ENCODE measurements at regions not wholly inside any gene's neighbourhood (a gene's known extent, or its start where the extent isn't known, plus 50 kb on each side); places are given as distances from the start of the nearest gene placed in this dataset.

DNA sequence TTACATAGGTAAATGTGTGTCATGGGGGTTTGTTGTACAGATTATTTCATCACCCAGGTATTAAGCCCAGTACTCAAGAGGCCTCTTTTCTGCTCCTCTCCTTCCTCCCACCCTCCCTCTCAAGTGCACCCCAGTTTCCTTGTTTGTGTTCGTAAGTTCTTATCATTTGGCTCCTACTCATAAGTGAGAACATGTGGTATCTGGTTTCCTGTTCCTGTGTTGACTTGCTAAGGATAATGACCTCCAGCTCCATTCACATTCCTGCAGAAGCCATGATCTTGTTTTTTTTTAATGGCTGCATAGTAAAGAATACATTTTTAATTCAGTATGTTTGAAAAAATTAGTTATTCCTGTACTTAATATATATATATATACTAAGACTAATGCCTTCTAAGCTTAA is 107.7 kb downstream of the CLDN17 start:
- TF ChIP-seq JUND (IDR thresholded peaks at IDR 0.05; ENCODE audit: low read depth, low read length) (no peak), BCL11A (IDR thresholded peaks at IDR 0.05; ENCODE audit: low read depth, low read length) (no peak), POLR2A (IDR thresholded peaks at IDR 0.05; ENCODE audit: low read depth, low read length) (no peak), EP300 (IDR thresholded peaks at IDR 0.05; ENCODE audit: borderline replicate concordance in 1 of 2, control insufficient read depth in 1 of 2, low read depth in 2 of 2, low read length in 2 of 2) (no peak), JUNB (IDR thresholded peaks at IDR 0.05) (no peak), TBL1XR1 (IDR thresholded peaks at IDR 0.05; ENCODE audit: low read depth, low read length) (no peak), SRF (IDR thresholded peaks at IDR 0.05; ENCODE audit: low read depth in 2 of 2, low read length in 2 of 2) (no peak), KAT2A (conservative IDR thresholded peaks at IDR 0.05; ENCODE audit: control insufficient read depth, low read depth, low read length) (no peak), NFYB (IDR thresholded peaks at IDR 0.05; ENCODE audit: insufficient read depth, low read depth, low read length) (no peak)
- TF ChIP-seq, protein P1, sequence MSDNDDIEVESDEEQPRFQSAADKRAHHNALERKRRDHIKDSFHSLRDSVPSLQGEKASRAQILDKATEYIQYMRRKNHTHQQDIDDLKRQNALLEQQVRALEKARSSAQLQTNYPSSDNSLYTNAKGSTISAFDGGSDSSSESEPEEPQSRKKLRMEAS (IDR thresholded peaks at IDR 0.05; ENCODE audit: low read depth, low read length): no peak
- TF ChIP-seq, protein P2, sequence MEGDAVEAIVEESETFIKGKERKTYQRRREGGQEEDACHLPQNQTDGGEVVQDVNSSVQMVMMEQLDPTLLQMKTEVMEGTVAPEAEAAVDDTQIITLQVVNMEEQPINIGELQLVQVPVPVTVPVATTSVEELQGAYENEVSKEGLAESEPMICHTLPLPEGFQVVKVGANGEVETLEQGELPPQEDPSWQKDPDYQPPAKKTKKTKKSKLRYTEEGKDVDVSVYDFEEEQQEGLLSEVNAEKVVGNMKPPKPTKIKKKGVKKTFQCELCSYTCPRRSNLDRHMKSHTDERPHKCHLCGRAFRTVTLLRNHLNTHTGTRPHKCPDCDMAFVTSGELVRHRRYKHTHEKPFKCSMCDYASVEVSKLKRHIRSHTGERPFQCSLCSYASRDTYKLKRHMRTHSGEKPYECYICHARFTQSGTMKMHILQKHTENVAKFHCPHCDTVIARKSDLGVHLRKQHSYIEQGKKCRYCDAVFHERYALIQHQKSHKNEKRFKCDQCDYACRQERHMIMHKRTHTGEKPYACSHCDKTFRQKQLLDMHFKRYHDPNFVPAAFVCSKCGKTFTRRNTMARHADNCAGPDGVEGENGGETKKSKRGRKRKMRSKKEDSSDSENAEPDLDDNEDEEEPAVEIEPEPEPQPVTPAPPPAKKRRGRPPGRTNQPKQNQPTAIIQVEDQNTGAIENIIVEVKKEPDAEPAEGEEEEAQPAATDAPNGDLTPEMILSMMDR (IDR thresholded peaks at IDR 0.05 in 2 of 3, conservative IDR thresholded peaks at IDR 0.05 in 1 of 3; ENCODE audit: control insufficient read depth in 2 of 3, extremely low read depth in 1 of 3, insufficient read depth in 1 of 3, low read depth in 3 of 3, low read length in 3 of 3): no peak
